ENCODE measurements at regions not wholly inside any gene's neighbourhood (a gene's known extent, or its start where the extent isn't known, plus 50 kb on each side); places are given as distances from the start of the nearest gene placed in this dataset.
A peak's percentile ranks its signal among the peaks of the same experiment; 100 is the strongest.

GRCh38 chr21:17925899-17926298, 106.7 kb upstream of the C21orf91 start:
- Mint-ChIP-seq H3K4me1 (no peaks in the 10 kb centered on the region), H3K36me3 (ENCODE audit: low read depth) (no peaks in the 10 kb centered on the region), H3K27ac (no peak overlapping the region), H3K27me3 (peaks cover 3% of the 10 kb centered on the region), H3K4me3 (no peak overlapping the region), H3K9me3 (peaks cover 1% of the 10 kb centered on the region)
- DNase-seq = no peak
- intact Hi-C loops (cut with micrococcal nuclease) = loop anchor here (1.0 kb wide), 1 partner anchor 247 kb away; no protein-coding TSS in a partner anchor

GRCh38 chr21:17925000-17925610, 105.9 kb upstream of the C21orf91 start:
- no peaks in the 10 kb centered on the region for H3K4me1 Mint-ChIP-seq
- no peak overlapping the region for H3K4me3 Mint-ChIP-seq
- peaks cover 6% of the 10 kb centered on the region for H3K9me3 Mint-ChIP-seq
- H3K27me3 Mint-ChIP-seq = peaks cover 3% of the 10 kb centered on the region
- H3K36me3 Mint-ChIP-seq (ENCODE audit: low read depth) = no peaks in the 10 kb centered on the region
- DNase-seq = peak; percentile 85
- intact Hi-C loops (cut with micrococcal nuclease) = loop anchor here (1.0 kb wide), 1 partner anchor 246 kb away; no protein-coding TSS in a partner anchor
- H3K27ac Mint-ChIP-seq = no peak overlapping the region

- H3K9me3 Mint-ChIP-seq = peaks cover 12% of the 10 kb centered on the region
- H3K4me1 Mint-ChIP-seq = no peaks in the 10 kb centered on the region
- intact Hi-C loops (cut with micrococcal nuclease) = no loop called here
- DNase-seq = no peak
- no peaks in the 10 kb centered on the region for H3K36me3 Mint-ChIP-seq (ENCODE audit: low read depth)
- no peak overlapping the region for H3K4me3 Mint-ChIP-seq
- no peak overlapping the region for H3K27ac Mint-ChIP-seq
- H3K27me3 Mint-ChIP-seq = peaks cover 3% of the 10 kb centered on the region
These were observed 102.7 kb upstream of the C21orf91 start for GRCh38 chr21:17921579-17922530.

GRCh38 chr21:17915976-17916375, 96.8 kb upstream of the C21orf91 start:
- Mint-ChIP-seq H3K36me3 (ENCODE audit: low read depth) (no peaks in the 10 kb centered on the region), H3K9me3 (peaks cover 12% of the 10 kb centered on the region), H3K4me1 (no peaks in the 10 kb centered on the region), H3K27me3 (no peaks in the 10 kb centered on the region), H3K27ac (no peak overlapping the region), H3K4me3 (no peak overlapping the region)
- intact Hi-C loops (cut with micrococcal nuclease) = no loop called here
- no peak for DNase-seq

DNA sequence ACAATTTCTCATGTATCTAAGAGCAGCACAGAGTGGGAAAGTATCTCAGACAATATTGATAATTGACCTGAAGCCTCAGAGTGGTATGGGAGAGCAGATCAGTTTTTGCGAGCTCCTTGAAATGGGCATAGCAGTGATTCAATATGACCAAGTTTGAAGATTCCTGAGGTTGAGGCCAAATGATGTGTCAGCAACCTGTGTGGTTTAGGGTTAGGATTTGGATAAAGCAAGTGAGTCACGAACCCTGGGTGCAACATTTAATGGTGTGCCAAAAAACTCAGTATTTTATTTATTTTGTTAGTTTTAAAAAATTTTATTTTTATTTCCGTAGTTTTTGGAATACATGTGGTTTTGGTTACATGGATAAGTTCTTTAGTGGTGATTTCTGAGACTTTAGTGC, 92.5 kb upstream of the C21orf91 start:
- H3K27me3 Mint-ChIP-seq = no peaks in the 10 kb centered on the region
- no peak overlapping the region for H3K4me3 Mint-ChIP-seq
- H3K36me3 Mint-ChIP-seq (ENCODE audit: low read depth) = no peaks in the 10 kb centered on the region
- no peaks in the 10 kb centered on the region for H3K4me1 Mint-ChIP-seq
- no peaks in the 10 kb centered on the region for H3K9me3 Mint-ChIP-seq
- DNase-seq = no peak
- intact Hi-C loops (cut with micrococcal nuclease) = no loop called here
- H3K27ac Mint-ChIP-seq = no peak overlapping the region

DNA sequence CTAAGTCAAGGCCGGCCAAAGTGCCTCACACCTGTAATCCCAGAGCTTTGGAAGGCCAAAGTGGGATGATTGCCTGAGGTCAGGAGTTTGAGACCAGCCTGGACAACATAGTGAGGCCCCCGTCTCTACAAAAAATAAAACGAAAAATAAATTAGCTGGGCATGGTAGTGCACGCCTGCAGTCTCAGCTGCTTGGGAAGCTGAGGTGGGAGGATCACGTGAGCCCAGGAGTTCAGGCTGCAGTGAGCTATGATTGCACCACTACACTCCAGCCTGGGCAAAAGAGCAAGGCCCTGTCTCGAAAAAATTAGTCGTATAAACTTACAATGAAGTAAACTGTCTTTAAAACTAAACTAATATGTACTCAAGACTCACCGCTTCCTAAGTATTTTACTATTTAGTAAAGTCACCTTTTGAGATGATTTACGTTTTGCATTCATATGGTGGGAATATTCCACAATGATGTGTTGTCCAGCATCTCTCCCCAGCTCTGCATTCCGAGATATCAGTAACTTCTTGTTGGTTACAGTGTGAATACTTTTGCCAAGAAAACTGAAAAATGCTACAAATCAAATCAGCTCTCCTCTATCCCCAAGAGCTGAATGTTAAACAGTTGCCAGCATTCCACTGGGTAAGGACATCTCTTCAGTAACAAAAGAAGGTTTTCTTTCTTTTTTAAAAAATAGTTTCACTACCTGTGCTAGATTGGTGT, 84.9 kb upstream of the C21orf91 start:
- Mint-ChIP-seq H3K4me1 (peaks cover 9% of the 10 kb centered on the region), H3K9me3 (no peaks in the 10 kb centered on the region), H3K36me3 (ENCODE audit: low read depth) (peaks cover 4% of the 10 kb centered on the region), H3K4me3 (no peak overlapping the region), H3K27ac (no peak overlapping the region), H3K27me3 (peaks cover 3% of the 10 kb centered on the region)
- no peak for DNase-seq
- intact Hi-C loops (cut with micrococcal nuclease) = loop anchor here (1.0 to 10.0 kb wide), 4 partner anchors 82 to 519 kb away; no protein-coding TSS in a partner anchor

DNA sequence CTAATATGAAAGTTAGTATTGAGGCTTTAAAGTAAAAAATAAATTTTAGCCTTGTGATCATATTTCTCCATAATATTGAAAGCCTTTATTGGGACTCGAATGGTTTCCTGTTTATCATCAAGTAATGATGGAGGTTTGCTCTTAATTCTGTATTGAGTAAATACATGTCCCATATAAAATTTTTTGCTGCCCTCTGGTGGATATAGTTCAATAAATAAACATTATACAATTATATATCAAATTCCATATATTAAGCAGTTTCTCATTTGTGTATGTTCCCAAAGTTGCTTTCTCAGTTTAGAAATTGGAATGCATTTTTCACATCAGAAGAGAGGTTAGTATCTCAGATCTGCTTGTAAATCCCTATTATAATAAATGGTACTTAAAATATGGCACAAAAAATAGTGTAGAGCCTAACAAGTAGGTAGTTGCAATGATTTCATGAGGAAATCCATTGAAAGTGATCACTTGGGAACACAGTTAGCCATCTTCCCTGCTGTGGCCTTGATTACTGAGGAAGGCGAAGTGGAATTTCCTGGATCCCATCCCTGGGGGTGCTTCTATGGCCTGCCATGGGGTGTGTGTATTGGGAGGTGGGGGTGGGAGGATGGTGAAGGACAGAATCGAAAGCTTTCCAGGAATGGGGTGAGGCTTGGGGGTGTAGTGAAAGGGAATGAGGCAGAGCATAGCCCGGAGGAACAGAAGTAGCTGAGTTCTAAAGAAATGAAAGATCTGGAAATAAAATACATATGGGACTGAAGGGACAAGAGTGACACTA, 84.1 kb upstream of the C21orf91 start:
- no peak for DNase-seq
- Mint-ChIP-seq H3K27me3 (peaks cover 3% of the 10 kb centered on the region), H3K27ac (no peak overlapping the region), H3K36me3 (ENCODE audit: low read depth) (peaks cover 5% of the 10 kb centered on the region), H3K4me1 (peaks cover 13% of the 10 kb centered on the region), H3K9me3 (peaks cover 4% of the 10 kb centered on the region), H3K4me3 (no peak overlapping the region)
- intact Hi-C loops (cut with micrococcal nuclease) = loop anchor here (1.0 to 10.0 kb wide), 4 partner anchors 81 to 518 kb away; no protein-coding TSS in a partner anchor

- Mint-ChIP-seq H3K9me3 (peaks cover 18% of the 10 kb centered on the region), H3K4me1 (peaks cover 22% of the 10 kb centered on the region), H3K4me3 (no peak overlapping the region), H3K27me3 (peaks cover 3% of the 10 kb centered on the region), H3K27ac (no peak overlapping the region), H3K36me3 (ENCODE audit: low read depth) (peaks cover 9% of the 10 kb centered on the region)
- no peak for DNase-seq
- intact Hi-C loops (cut with micrococcal nuclease) = loop anchor here (5.0 to 10.0 kb wide), 3 partner anchors 79 to 517 kb away; no protein-coding TSS in a partner anchor
These were observed 82.4 kb upstream of the C21orf91 start for GRCh38 chr21:17901458-17902079.

DNA sequence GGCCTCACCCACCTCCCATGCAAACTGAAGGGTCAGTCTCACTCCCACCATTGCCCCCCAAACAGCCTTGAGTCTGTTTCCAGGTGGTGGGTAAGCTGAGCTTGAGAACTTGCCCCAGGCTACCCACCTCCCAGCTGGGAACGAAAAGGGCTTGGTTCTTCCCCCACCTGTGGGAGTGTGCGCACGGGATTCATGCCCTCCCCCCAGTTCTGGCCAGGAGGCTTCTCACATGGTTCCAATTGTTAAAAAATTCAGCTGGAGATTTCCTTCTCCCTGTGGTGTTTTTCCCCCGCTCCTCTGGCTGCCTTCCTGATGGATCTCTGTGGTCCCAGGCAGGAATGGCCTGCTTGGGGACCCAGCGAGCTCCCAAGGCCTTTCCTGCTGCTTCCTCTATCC, 81.8 kb upstream of the C21orf91 start:
- DNase-seq = no peak
- Mint-ChIP-seq H3K9me3 (peaks cover 22% of the 10 kb centered on the region), H3K27me3 (peaks cover 3% of the 10 kb centered on the region), H3K4me3 (no peak overlapping the region), H3K27ac (no peak overlapping the region), H3K4me1 (peaks cover 22% of the 10 kb centered on the region), H3K36me3 (ENCODE audit: low read depth) (peaks cover 9% of the 10 kb centered on the region)
- intact Hi-C loops (cut with micrococcal nuclease) = loop anchor here (5.0 to 10.0 kb wide), 3 partner anchors 79 to 516 kb away; no protein-coding TSS in a partner anchor

GRCh38 chr21:17900281-17900989, 81.3 kb upstream of the C21orf91 start:
- no peak overlapping the region for H3K27ac Mint-ChIP-seq
- H3K36me3 Mint-ChIP-seq (ENCODE audit: low read depth) = peaks cover 9% of the 10 kb centered on the region
- peaks cover 3% of the 10 kb centered on the region for H3K27me3 Mint-ChIP-seq
- H3K4me1 Mint-ChIP-seq = peaks cover 22% of the 10 kb centered on the region
- intact Hi-C loops (cut with micrococcal nuclease) = loop anchor here (5.0 to 10.0 kb wide), 3 partner anchors 78 to 516 kb away; no protein-coding TSS in a partner anchor
- H3K4me3 Mint-ChIP-seq = no peak overlapping the region
- DNase-seq = no peak
- peaks cover 22% of the 10 kb centered on the region for H3K9me3 Mint-ChIP-seq

GRCh38 chr21:17889171-17889570, 70.0 kb upstream of the C21orf91 start:
- no peaks in the 10 kb centered on the region for H3K4me1 Mint-ChIP-seq
- peaks cover 5% of the 10 kb centered on the region for H3K9me3 Mint-ChIP-seq
- no peaks in the 10 kb centered on the region for H3K36me3 Mint-ChIP-seq (ENCODE audit: low read depth)
- intact Hi-C loops (cut with micrococcal nuclease) = no loop called here
- peaks cover 16% of the 10 kb centered on the region for H3K27me3 Mint-ChIP-seq
- no peak for DNase-seq
- H3K4me3 Mint-ChIP-seq = no peak overlapping the region
- no peak overlapping the region for H3K27ac Mint-ChIP-seq

- peaks cover 5% of the 10 kb centered on the region for H3K9me3 Mint-ChIP-seq
- DNase-seq = no peak
- H3K4me3 Mint-ChIP-seq = no peak overlapping the region
- no peaks in the 10 kb centered on the region for H3K4me1 Mint-ChIP-seq
- no peaks in the 10 kb centered on the region for H3K27me3 Mint-ChIP-seq
- intact Hi-C loops (cut with micrococcal nuclease) = no loop called here
- H3K36me3 Mint-ChIP-seq (ENCODE audit: low read depth) = no peaks in the 10 kb centered on the region
- H3K27ac Mint-ChIP-seq = no peak overlapping the region
These were observed 50.0 kb upstream of the C21orf91 start for GRCh38 chr21:17869115-17869514.

Data from activated CD4-positive, alpha-beta T cell treated with anti-CD3 and anti-CD28 coated beads, Interleukin-2, amount 10 ng/mL, durations not matched to agents 24 days and 14 days (primary cell).